ENCODE measurements at regions not wholly inside any gene's neighbourhood (a gene's known extent, or its start where the extent isn't known, plus 50 kb on each side); places are given as distances from the start of the nearest gene placed in this dataset.

GRCh38 chr4:100797356-100797755 lies 279.5 kb upstream of the EMCN start:
- no peak for DNase-seq (ENCODE audit: low read depth)
- no peak overlapping the region for H3K4me3 ChIP-seq (ENCODE audit: low read length)
- TF ChIP-seq, protein P1, sequence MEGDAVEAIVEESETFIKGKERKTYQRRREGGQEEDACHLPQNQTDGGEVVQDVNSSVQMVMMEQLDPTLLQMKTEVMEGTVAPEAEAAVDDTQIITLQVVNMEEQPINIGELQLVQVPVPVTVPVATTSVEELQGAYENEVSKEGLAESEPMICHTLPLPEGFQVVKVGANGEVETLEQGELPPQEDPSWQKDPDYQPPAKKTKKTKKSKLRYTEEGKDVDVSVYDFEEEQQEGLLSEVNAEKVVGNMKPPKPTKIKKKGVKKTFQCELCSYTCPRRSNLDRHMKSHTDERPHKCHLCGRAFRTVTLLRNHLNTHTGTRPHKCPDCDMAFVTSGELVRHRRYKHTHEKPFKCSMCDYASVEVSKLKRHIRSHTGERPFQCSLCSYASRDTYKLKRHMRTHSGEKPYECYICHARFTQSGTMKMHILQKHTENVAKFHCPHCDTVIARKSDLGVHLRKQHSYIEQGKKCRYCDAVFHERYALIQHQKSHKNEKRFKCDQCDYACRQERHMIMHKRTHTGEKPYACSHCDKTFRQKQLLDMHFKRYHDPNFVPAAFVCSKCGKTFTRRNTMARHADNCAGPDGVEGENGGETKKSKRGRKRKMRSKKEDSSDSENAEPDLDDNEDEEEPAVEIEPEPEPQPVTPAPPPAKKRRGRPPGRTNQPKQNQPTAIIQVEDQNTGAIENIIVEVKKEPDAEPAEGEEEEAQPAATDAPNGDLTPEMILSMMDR (conservative IDR thresholded peaks at IDR 0.05; ENCODE audit: low read length): no peak

- no peak overlapping the region for H3K4me3 ChIP-seq (ENCODE audit: low read length)
- no peak for DNase-seq (ENCODE audit: low read depth)
- TF ChIP-seq, protein P1 (conservative IDR thresholded peaks at IDR 0.05; ENCODE audit: low read length): no peak
Observed at GRCh38 chr4:100796332-100796731, 278.5 kb upstream of the EMCN start.

GRCh38 chr4:100795581-100795980 lies 277.8 kb upstream of the EMCN start:
- DNase-seq (ENCODE audit: low read depth): no peak
- no peak overlapping the region for H3K4me3 ChIP-seq (ENCODE audit: low read length)
- TF ChIP-seq, protein P1 (conservative IDR thresholded peaks at IDR 0.05; ENCODE audit: low read length): no peak

GRCh38 chr4:100790836-100791615 lies 273.2 kb upstream of the EMCN start:
- TF ChIP-seq, protein P1 (conservative IDR thresholded peaks at IDR 0.05; ENCODE audit: low read length): no peak
- DNase-seq (ENCODE audit: low read depth): no peak
- no peak overlapping the region for H3K4me3 ChIP-seq (ENCODE audit: low read length)

GRCh38 chr4:100789991-100790390 lies 272.2 kb upstream of the EMCN start:
- TF ChIP-seq, protein P1 (conservative IDR thresholded peaks at IDR 0.05; ENCODE audit: low read length): no peak
- no peak overlapping the region for H3K4me3 ChIP-seq (ENCODE audit: low read length)
- DNase-seq (ENCODE audit: low read depth): no peak

DNA sequence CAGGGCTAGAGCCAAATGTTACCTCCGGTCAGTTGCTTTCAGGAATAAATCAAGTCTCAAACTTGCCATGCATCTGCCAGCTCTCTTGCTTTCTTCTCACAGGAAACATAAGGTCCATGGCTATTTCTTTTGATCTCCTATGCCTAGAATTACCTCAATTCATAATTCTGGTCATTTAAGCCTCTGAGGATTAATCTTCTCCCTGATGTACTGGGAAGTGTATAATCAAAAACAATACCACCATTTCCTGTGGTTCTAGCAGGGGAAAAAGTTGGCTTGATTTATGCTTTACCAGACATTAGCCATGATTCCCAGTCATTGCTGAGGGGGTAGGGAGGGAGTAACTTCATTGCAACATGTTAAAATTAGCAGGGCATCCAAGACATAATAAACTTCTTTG lies 268.7 kb upstream of the EMCN start:
- TF ChIP-seq, protein P1 (conservative IDR thresholded peaks at IDR 0.05; ENCODE audit: low read length): no peak
- no peak overlapping the region for H3K4me3 ChIP-seq (ENCODE audit: low read length)
- DNase-seq (ENCODE audit: low read depth): no peak

- TF ChIP-seq, protein P1 (conservative IDR thresholded peaks at IDR 0.05; ENCODE audit: low read length): no peak
- no peak for DNase-seq (ENCODE audit: low read depth)
- H3K4me3 ChIP-seq (ENCODE audit: low read length): no peak overlapping the region
Observed at GRCh38 chr4:100782356-100782755, 264.5 kb upstream of the EMCN start.
